ENCODE measurements at regions not wholly inside any gene's neighbourhood (a gene's known extent, or its start where the extent isn't known, plus 50 kb on each side); places are given as distances from the start of the nearest gene placed in this dataset.

- no peak for DNase-seq
Measured at GRCh38 chr18:26697186-26697884, 149.0 kb upstream of the KCTD1 start.

GRCh38 chr18:26696786-26697185 lies 148.4 kb upstream of the KCTD1 start:
- no peak for DNase-seq

GRCh38 chr18:26696308-26696707 lies 148.0 kb upstream of the KCTD1 start:
- no peak for DNase-seq

- no peak for DNase-seq
Measured at GRCh38 chr18:26689226-26689879, 141.0 kb upstream of the KCTD1 start.

- DNase-seq: no peak
Measured at GRCh38 chr18:26686532-26686931, 138.2 kb upstream of the KCTD1 start.

- DNase-seq: no peak
Measured at GRCh38 chr18:26685438-26686157, 137.2 kb upstream of the KCTD1 start.

GRCh38 chr18:26677957-26678356 lies 129.6 kb upstream of the KCTD1 start:
- DNase-seq: no peak

GRCh38 chr18:26667046-26667445 lies 118.7 kb upstream of the KCTD1 start:
- DNase-seq: no peak

- DNase-seq: no peak
Measured at GRCh38 chr18:26662996-26663395, 114.6 kb upstream of the KCTD1 start.

GRCh38 chr18:26657631-26658581 lies 109.6 kb upstream of the KCTD1 start:
- DNase-seq: no peak

- no peak for DNase-seq
Measured at GRCh38 chr18:26656944-26657536, 108.7 kb upstream of the KCTD1 start.

GRCh38 chr18:26656431-26656943 lies 108.1 kb upstream of the KCTD1 start:
- no peak for DNase-seq

- no peak for DNase-seq
Measured at GRCh38 chr18:26655525-26656430, 107.4 kb upstream of the KCTD1 start.

GRCh38 chr18:26654616-26655524 lies 106.5 kb upstream of the KCTD1 start:
- no peak for DNase-seq

- DNase-seq: no peak
Measured at GRCh38 chr18:26653943-26654615, 105.7 kb upstream of the KCTD1 start.

GRCh38 chr18:26652501-26652900 lies 104.1 kb upstream of the KCTD1 start:
- DNase-seq: no peak

- DNase-seq: no peak
Measured at GRCh38 chr18:26650310-26651268, 102.2 kb upstream of the KCTD1 start.

GRCh38 chr18:26649193-26649543 lies 100.8 kb upstream of the KCTD1 start:
- peak; percentile 8 for DNase-seq

Data from hematopoietic multipotent progenitor cell treated with erythropoietin and hydrocortisone succinate and interleukin-3 and kit ligand, for 8 days (in vitro differentiated cells).